ENCODE measurements at regions not wholly inside any gene's neighbourhood (a gene's known extent, or its start where the extent isn't known, plus 50 kb on each side); places are given as distances from the start of the nearest gene placed in this dataset.
"Not testable (repeated sequence)": the region's sequence is repeated elsewhere in the genome, so short reads cannot be mapped to it uniquely, and the experiment has no call there.

DNA sequence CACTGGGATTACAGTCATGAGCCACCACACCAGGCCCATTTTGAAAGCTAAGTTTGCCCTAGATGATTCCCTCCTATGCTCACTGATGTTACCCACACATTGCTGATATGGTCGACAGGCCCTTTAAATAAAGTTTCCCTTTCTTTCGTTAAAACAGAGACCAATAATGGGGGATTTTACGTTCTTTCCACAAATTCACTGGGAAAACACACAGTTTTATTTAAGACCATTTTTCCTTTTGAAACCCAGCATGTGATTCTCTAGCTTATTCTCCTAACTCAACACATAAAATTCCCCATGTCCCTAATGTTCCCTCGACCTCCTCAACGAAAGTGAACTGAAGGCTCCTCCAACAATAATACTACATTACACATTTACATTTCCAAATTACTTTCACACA lies 223.2 kb downstream of the ANAPC1 start:
- DNase-seq, result no peak

DNA sequence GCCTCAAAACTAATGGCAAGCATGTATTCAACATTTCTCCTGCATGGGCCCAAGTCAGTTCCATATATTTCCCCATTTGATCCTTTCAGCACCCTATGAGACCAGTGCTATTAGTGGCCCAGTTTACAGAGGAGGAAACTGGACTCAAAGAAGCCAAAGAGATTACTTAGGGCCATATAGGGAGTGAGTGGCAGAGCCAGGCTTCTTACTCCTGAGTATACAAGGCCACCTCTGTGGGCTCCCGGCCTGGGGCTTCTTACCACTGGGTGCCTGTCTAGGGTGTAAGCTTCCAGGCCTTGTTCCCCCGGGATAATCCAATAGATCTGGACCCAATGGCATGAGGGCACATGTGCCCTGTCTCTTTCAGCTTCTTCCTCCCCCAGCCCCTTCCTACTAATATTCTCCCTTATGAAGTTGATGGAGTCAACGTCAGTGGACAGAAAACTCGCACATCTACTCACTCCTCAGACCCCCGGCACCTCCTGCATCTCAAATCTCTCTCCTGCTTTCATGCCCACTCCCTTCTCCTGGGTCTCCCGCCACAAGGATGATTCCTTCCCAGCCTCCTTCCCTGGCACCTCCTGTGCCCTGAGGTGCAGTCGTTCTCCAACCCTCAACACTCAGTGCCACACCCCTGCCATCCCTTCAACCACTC lies 222.6 kb downstream of the ANAPC1 start:
- DNase-seq, result no peak

DNA sequence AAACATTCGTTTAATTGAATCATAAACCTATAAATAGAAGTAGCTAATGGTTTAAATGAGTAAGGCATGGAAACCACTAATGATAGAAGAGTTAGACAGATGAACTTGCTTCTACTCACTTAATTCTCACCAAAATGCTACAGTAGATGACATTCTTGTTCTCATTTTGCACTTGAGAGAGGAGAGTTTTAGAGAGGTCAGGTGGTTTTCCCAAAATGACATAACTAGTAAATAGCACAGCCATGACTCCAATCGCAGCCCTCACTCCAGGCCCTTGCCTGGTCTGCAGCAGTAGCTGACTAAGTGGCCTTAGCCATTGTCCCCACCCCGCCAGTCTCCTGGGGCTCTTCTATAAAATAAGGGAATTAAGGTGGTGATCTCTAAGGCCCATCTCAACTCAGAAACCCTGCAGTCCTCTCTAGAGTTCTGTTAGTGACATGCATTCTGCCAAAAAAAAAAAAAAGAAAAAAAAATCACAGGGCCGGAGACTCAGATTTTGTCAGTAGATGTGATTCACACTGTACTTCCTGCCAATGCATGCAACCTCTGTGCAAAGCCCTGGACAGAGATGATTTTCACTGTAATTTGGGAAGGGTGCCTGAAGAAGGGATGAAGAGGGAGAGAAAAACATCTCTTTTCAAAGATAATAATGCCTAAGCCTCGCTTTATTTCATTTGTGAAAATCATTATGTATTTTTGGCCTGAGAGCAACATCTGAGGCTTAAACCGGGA lies 221.8 kb downstream of the ANAPC1 start:
- no peak for DNase-seq

DNA sequence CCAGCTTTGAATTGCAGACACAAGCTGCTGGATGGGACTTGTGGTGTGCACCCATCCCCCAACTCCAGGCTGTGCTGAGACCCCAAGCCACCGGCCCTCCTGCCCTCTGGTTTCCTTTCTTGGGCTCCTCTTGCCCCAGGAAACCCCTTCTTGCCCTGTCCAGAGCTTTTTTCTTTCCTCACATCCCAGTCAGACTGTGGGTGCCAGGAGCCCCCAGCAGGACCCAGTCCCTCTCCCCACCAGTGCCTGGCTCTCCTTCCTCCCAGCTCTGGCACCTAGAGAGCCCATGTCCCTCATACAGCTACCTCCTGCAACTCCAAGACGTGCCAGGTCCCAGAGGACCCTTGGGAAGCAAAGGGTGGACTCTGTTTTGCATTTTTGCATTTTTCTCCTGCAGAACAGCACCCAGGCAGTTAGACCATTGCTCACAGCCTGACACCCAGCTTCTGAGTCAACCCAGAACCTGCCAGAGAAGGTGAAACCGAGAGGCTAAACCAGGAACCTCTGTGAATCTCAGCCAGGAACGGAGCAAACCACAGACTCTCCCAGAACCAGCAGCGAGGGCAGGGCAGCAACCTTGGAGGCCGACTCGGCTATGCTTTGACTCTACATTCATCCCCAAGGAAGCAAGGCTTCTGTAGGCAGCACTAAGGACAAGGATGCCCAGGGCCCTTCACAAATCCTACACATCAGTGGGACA lies 221.1 kb downstream of the ANAPC1 start:
- DNase-seq, result no peak

DNA sequence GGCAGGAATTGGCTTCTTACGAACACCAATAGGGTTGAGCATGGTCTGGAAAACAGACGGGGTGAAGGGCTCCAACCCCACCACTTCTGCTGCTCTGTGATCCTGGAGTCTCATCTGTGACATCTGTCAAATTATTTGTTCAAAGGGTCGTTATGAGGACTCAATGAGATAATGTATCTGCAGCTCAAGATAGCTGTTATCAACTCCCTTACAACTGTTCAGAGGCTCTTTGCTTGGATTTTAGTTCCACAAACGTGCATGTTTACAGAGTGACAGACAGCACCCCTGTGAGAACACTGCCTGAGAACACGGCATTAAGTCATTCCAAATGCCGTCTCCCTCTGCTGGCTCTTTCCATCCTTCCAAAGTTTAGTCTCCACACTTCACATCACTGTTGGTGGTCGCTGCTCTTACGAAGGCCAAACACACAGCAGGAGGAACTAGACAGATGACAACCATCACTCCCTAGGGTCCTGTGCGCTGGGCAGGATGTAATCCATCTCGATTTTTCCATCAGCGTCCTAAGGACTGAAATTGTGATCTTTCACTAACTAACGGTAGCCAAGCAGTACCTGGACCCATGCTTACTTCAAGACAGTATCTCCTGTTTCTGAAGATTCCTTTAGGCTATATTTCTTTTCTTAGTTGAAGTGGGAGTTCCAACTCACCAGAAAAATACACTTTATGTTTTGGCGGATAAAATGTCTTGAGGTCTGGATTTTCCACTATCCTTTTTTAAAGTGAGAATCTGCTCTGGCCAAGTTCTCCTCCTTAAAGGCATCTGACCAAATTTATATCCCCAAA lies 220.3 kb downstream of the ANAPC1 start:
- DNase-seq, result no peak

DNA sequence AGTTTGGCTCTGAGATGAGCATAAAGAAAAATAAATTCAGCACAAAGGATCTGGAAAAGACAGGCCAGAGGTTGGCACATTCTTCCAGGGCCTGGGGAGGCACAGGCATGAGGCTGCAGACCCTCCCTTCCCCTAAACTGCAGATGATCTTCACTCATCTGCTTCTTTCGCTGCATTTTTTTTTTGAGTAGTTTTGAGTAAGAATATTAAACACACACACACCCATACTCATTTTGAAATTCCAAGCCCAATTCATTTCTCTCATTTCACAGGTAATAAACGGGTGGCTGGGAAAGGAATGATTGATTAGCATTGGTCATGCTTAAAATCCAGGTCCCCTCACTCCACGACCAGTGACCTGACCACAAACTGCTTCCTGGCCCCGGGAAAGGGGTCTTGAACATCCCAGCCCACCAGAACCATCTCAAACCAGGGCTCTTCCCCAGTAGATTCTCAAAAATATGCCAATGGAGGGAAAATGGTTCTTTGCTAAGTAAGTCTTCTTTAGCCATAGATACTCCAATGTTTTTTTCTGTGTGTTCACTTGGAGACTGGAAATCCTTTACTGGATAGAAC lies 219.6 kb downstream of the ANAPC1 start:
- no peak for DNase-seq

DNA sequence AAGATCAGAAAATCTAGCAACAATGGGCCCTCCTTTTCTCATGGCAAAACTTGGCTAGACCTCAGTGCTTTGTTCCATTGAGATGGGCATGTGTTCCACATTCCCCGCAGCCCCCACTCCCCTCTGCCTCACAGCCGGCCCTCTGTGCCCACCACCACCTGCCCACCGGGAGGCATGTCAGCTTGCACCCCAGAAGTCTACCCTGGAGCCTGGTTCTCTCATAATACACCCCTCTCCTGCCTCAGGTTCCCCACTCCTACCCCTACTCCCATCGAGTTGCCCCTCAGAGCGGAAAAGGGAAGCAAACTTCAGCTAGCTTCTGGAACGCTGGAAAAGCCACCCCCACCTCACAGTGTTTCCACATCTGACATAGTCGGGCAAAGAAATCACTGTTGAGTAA lies 219.0 kb downstream of the ANAPC1 start:
- DNase-seq, result no peak

DNA sequence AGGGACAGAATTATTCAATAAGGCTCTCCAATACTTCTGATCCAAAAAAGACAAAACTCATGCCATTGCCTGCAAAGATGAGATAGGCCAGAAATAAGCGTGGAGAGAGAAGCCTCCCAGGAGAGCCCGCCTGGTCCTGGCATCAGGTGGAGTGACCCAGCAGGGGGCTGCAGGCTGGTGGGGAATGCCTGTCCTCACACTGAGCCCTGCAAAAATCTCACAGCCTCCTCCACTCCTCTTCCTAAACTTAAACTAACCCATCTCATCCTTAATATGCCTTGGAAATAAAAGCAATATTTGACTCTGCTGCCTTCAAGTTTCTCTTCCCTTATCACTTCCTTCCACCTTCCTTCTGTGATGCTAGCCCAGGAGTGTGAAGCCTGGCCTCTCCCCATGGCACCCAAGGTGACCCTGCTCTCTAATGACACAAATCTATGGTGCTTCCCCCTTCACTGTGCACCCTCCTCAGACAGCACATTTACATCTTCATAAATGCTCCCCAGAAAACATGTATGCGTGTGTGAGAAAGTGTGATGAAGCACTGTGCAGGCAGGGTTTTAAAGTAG lies 218.4 kb downstream of the ANAPC1 start:
- DNase-seq, result no peak

DNA sequence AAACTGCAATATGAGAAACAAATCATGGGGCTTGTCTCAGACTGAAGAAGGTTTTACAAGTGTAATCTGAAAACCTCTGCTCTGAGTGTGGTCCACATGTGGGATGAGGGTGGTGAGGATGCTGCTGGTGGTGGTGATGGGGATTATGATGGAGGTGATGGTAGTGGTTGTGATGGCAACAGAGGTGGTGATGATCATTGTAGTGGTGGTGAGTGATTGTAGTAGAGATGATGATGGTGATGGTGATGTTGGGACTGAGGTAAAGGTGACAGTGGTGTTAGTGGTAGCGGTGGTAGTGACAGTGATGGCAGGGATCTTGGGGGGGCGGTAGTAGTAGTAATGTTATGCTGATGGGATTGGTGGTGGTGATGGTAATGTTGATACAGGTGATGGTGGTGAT lies 217.8 kb downstream of the ANAPC1 start:
- no peak for DNase-seq

DNA sequence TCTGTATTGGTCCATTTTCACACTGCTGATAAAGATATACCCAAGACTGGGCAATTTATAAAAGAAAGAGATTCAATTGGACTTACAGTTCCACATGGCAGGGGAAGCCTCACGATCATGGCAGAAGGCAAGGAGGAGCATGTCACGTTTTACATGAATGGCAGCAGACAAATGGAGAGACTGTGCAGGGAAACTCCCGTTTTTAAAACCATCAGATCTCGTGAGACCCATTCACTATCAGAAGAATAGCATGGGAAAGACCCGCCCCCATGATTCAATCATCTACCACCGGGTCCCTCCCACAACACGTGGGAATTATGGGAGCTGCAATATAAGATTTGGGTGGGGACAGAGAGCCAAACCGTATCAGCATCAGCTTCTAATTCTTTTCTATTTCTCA lies 217.0 kb downstream of the ANAPC1 start:
- DNase-seq, result no peak

DNA sequence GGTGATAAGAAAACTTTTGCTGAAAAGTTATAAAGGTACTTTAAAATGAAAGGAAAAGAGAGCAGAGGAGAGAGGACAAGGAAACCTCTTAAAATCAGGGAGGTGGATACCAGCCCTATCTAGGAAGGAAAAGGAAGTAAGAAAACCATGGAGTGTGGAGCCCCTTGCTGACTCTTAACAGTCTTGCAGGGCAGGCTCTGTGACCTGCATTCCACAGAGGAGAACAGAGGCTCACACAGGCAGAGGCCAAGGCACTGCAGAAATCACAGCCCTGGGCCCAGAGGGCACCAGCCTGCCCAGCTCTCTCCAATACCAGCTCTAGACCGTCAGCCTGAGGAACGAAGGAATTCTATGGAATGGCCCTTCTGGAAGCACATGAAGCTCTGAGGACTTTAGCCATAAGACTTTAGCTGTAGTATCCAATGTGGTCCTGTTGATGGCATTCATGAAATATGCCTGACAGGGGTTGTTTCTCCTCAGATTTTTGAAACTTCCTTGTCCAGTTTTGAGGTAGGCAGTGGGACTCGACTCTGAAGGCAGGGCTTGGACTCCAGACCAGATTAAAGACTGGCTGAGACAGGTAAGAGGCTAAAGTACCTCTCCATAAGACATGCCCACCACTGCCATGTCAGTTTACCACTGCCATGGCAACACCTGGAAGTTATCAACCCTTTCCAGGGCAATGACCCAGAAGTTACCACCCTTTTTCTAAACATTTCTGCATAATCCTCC lies 216.3 kb downstream of the ANAPC1 start:
- no peak for DNase-seq

DNA sequence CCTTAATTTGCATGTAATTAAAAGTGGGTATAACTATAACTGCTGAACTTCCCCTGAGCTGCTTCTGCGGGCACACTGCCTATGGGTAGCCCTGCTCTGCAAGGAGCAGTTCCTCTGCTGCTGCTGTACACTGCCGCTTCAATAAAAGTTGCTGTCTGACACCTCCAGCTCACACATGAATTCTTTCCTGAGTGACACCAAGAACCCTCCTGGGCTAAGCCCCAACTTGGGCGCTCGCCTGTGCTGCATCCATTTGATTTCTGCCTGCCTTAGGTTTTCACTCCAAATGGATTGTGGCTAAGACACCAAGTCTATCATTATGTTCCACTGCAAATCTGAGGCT lies 215.7 kb downstream of the ANAPC1 start:
- no peak for DNase-seq

DNA sequence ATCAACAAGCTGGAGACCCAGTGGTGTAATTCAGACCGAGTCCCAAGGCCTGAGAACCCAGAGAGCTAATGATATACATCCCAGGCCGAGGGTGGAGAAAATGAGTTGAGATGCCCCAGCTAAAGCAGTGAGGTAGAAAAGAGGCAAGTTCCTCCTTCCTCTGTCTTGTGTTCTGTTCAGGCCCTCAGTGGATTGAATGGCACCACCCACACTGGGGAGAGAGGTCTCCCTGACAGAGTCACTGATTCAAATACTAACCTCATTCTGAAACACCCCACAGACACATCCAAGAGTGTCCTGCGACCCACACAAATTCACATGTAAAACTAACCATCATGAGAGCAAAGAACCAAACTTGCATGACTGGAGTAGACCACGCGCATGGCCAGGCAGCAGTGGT lies 215.3 kb downstream of the ANAPC1 start:
- DNase-seq, result no peak

DNA sequence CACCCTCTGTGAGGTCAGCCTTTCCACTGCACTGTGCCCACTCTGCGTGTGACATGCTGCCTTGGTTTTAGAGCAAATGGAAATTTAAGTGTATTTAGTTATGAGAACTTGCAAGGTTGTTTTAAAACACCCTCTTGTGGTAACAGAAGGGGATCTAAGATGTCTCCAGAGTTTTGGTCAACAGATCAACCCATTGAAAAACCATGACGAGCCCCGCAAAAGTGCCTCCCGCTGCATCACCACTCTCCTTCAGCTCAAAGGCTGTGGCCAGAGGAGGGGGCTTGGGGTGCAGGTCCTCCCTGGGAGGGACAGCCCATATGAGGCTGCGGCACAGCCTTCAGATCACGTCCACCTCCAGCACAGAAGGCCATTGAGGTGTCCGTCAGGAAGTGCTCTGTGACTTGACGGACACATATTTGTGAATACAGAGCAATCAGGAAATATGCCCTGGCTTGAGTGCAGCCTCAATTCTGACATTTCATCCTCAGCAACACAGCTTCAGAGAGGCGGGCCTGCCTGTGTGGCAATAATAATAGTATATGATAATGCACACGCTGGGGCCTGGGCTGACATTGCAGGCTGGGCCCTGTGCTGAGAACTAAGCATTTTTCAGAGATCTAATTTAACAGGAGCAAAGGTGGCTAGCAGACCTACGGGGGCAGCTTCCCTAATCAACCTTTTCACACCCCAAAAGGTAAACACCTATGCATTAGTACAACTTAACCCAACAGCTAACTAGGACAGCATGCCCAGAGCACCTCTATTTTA lies 213.9 kb downstream of the ANAPC1 start:
- no peak for DNase-seq

DNA sequence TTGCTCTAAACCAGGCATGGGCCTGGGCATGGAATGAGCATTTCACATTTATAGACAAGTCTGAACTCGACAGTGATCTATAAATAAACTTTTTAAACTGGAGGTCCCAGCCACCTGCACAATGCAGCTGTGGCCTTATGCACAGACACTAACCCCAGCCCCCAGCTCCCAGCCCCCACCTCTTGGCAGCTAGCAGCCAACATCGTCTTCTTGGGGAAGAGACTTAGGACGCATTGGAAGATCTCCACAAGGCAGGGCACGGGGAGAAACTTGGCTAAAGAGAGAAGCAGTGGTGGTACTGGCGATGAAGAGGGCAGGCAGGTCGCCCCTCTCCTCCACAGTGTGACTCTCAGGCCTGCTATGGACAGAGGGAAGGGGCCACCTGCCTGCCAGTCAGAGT lies 213.2 kb downstream of the ANAPC1 start:
- no peak for DNase-seq

DNA sequence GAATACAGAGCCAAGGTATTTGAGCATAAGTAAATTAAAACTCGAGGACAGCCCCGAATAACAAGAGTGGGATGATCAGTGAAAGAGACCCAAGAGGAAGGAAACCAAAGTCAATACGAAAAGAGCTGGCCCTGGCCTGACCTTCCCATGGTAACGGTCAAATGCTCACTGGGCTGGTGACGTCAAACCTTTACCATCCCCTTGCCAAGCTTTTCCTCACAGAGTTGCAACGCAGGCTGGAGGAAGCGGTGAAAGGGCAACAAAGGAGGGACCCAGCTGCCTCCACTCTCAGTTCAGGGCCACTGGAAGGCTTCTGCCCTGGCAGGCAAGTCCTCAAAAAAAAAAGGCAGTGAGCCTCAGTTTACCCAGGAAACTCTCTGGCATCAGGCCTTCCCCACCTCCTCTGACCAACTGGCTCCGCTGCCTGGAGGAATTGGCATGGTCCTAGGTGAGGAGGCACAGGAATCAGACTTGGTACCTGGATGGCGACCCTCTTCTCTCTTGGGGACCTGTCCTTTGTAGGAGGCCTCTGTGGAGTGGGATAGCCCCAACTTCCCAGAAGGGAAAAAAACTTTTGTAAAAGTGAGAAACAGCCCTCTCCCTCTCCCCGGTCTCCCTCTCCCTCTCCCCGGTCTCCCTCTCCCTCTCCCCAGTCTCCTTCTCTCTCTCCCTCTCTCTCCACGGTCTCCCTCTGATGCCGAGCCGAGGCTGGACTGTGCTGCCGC lies 212.4 kb downstream of the ANAPC1 start:
- no peak for DNase-seq

DNA sequence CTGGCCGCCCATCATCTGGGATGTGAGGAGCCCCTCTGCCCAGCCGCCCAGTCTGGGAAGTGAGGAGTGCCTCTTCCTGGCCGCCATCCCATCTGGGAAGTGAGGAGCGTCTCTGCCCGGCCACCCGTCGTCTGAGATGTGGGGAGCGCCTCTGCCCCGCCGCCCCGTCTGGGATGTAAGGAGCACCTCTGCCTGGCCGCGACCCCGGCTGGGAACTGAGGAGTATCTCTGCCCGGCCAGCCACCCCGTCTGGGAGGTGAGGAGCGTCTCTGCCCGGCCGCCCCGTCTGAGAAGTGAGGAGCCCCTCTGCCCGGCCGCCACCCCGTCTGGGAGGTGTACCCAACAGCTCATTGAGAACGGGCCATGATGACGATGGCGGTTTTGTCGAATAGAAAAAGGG lies 211.4 kb downstream of the ANAPC1 start:
- not testable (repeated sequence) for DNase-seq

DNA sequence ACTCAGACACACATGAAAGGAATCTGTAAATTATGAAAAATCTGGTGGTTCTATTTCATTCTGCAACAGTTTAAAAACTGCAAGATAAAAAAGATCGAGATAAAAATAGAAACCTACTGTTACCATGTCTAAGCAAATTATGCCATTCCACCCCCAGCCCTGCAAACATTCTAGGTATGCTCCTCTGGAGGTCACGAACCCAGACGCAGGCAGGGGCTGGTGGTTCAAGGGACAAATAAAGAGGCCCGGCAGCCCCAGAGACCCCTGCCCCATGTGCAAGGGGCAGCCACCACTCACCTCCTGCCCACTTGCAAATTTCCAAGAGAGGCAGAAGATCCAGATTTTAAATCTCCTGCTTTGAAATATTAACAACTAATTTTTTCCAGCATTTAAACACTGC lies 210.5 kb downstream of the ANAPC1 start:
- no peak for DNase-seq

DNA sequence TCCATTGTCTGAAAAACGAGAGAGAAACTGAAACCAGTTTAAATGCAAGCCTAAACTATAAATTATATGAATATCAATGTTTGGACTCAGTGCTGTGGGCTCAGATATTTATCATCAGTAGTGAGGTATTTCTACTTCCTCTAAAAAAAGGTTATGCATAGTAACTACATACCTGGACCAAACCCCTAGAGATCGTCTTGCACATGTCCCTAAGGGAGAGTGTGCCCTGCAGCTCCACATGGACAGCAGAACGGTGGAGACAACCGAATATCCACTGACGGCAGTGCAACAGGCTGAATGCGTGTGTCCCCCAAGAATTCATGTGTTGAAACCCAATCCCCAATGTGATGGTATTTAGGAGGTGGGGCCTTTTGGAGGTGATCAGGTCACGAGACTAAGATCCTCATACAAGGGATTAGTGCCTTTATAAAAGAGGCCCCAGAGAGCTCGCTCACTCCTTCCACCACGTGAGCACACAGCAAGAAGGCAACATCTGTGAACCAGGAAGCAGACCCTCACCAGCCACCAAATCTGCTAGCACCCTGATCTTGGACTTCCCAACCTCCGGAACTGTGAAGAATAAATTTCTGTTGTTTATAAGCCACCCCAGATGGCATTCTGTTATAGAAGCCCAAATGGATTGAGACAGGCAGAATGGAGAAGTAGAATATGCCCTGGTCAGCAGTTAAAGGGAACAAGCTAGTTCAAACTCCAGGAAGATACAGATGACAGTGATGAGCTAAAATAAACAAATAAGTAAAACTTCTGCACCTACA lies 208.4 kb downstream of the ANAPC1 start:
- no peak for DNase-seq

Measured in NCI-H748 treated with DMSO at 0.1 percent for 48 hours (cell line).